ENCODE measurements at regions not wholly inside any gene's neighbourhood (a gene's known extent, or its start where the extent isn't known, plus 50 kb on each side); places are given as distances from the start of the nearest gene placed in this dataset.
A peak's percentile ranks its signal among the peaks of the same experiment; 100 is the strongest.
"Not testable (repeated sequence)": the region's sequence is repeated elsewhere in the genome, so short reads cannot be mapped to it uniquely, and the experiment has no call there.

DNA sequence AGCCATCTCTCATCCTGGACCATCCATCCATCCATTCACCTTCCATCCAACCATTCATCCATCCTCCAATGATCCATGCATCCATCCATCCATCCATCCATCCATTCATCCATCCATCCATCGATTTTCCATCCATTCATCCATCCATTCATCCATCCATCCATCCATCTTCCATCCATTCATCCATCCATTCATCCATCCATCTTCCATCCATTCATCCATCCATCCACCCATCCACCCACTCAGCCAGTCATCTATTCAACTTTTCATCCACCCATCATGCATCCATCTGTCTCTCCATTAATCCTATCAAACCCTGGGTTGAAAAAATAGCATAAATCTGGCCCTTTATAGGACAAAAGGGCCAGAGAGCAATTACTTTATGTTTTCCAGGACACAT is 158.3 kb upstream of the WSCD1 start:
- no peak for DNase-seq

- no peak for DNase-seq
Observed at GRCh38 chr17:5913032-5913531, 157.1 kb upstream of the WSCD1 start.

GRCh38 chr17:5913641-5914040 is 156.5 kb upstream of the WSCD1 start:
- DNase-seq = no peak

GRCh38 chr17:5915337-5915736 is 154.8 kb upstream of the WSCD1 start:
- no peak for DNase-seq

DNA sequence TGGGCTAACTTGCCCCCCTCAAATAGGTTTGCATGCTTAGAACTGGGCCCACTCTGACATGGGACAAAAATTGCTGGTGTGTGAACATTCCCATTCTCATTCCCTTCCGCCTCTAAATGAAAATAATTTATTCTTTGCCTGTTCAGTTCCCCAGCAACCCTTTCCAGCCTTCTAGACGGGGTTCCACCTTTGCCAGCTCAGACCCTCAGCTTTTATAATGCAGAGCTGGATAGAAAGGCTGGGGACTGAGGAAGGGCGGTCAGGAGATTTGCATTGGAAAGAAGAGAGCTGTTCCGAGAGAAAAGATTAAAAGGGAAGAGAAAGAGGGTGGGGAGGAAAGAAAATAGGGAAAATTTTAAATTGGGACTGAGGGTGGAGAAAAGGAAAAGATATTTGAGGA is 151.1 kb upstream of the WSCD1 start:
- DNase-seq = no peak

GRCh38 chr17:5921512-5922282 is 148.5 kb upstream of the WSCD1 start:
- no peak for DNase-seq

DNA sequence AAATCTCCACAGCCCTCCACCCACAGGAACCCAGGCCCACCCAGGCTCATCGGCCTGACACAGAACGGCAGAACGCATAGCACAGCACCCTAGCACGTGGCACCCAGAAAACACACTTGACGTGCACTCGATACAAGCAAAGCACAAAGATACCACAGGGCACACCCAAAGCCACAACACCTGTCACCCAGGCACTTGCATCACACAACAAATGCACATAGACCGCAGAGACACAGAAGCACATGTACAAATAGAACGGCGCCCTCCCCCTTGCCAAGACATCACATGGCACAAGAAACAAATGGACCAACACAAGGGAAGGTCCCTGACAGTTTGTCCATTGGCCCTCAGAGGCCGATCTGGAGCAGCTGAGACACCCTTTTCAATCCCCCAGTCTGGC is 147.7 kb upstream of the WSCD1 start:
- peak; percentile 9 for DNase-seq

- DNase-seq = no peak
Observed at GRCh38 chr17:5929721-5930120, 140.5 kb upstream of the WSCD1 start.

GRCh38 chr17:5930555-5930954 is 139.6 kb upstream of the WSCD1 start:
- DNase-seq = not testable (repeated sequence)

- no peak for DNase-seq
Observed at GRCh38 chr17:5931616-5932015, 138.6 kb upstream of the WSCD1 start.

GRCh38 chr17:5933430-5933829 is 136.7 kb upstream of the WSCD1 start:
- no peak for DNase-seq

- DNase-seq = no peak
Observed at GRCh38 chr17:5941258-5941657, 128.9 kb upstream of the WSCD1 start.

DNA sequence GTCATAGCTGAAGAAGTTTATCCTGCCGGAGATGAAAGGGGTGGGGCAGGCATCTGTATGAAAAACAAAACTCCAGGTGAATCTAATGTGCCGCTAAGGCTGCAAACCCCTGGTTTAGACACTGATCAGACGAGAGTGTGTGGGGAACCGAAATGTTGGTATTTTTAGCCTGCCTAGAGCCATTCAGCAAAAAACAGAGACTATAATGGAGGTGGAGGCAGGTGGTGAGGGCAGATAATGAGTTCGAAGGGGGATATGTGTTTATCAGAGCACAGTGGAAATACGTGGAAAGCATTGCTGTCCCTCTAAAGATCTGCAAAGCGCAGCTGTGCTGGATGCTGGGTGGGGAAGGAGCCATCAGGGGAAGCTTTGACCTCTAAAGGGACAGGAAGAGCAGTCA is 127.5 kb upstream of the WSCD1 start:
- DNase-seq = no peak

GRCh38 chr17:5943232-5943631 is 126.9 kb upstream of the WSCD1 start:
- no peak for DNase-seq

DNA sequence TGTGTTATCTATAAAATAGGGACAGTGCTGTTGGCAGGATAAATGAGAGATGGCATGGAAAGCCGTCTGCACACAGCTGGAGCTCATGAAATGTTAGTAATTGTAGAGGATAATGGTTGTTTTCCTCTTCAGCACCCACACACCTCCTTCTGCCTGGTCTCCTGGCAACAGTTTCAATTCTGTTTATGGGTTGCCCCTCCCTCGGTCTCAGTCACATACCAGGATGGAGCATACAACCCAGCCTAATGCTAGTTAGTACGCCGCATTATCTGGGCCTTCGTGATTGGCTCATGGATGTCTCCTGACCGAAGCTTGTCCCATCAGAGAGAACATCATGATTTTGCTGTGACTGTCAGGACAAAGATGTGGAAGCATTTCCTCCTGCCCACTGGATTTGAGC is 126.2 kb upstream of the WSCD1 start:
- DNase-seq = no peak

DNA sequence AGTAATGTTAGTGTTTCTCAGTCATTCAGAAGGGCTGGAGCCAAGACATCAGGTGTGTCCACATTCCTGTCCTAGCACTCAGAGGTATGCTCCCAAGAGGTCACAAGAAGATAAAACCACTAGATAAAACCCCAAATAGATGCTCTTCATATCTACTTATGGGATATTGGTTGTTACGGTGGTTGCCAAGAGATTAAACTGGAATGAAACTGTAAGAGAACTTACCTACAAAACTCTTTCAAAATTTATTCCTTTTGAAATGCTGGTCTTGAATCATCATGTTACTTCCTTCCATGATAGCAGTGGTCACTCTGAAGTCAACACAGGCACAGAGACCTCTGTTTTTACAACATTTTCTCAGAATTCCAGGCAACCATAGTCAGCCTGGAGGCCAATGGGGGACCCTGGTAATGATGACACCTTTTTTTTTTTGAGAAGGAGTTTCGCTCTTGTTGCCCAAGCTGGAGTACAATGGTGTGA is 122.4 kb upstream of the WSCD1 start:
- no peak for DNase-seq

DNA sequence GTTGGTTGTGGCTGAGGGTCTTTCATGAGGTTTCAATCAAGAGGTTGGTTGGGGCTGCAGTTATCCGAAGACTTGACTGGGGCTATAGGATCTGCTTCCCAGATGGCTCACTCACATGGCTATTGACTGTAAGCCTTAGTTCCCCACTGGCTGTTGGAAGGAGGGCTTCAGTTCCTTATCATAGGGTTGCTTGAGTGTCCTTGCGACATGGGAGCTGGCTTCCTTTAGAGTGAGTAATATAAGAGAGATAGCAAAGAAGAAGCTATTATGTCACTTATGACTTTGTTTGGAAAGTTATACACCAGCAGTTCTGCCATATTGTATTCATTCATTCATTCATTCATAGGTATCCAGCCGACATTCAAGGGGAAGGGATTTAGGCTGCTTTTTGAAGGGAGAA is 121.4 kb upstream of the WSCD1 start:
- no peak for DNase-seq

- DNase-seq = no peak
Observed at GRCh38 chr17:5950878-5951277, 119.3 kb upstream of the WSCD1 start.

GRCh38 chr17:5951912-5952311 is 118.3 kb upstream of the WSCD1 start:
- DNase-seq = no peak

- no peak for DNase-seq
Observed at GRCh38 chr17:5952518-5952917, 117.7 kb upstream of the WSCD1 start.

DNA sequence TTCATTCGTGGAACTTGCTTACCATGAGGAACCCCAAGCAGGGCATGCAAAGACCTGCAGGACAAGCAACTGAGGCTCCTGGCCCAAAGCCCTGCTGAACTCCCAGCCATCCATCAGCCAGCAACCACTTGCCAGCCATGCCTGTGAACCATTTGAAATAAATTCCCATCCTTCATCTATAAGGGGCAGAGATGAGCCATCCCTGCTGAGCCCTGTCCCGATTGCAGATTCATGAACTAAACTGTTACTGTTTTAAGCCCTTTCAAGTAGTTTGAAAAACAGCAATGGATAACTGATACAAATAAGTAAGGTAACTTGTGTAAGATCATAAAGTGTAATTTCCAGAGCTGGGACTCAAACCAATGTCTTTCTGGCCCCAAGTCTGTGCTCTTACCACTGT is 114.4 kb upstream of the WSCD1 start:
- DNase-seq = no peak

DNA sequence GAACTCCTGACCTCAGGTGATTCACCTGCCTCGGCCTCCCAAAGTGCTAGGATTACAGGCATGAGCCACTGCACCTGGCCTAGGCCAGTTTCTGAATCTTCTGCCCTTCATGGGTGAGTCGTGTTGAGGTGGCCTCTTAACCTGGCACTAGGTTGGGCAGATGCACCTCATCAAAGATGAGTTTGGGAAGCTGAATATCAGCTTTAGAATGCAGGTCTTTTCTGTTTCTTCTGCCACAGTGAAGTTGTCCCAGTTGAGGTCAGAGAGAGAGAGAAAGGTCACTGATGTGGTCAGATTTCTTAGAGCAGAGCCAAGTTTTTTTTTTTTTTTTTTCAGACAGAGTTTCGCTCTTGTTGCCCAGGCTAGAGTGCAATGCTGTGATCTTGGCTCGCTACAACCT is 111.3 kb upstream of the WSCD1 start:
- no peak for DNase-seq

GRCh38 chr17:5962371-5962770 is 107.8 kb upstream of the WSCD1 start:
- no peak for DNase-seq

DNA sequence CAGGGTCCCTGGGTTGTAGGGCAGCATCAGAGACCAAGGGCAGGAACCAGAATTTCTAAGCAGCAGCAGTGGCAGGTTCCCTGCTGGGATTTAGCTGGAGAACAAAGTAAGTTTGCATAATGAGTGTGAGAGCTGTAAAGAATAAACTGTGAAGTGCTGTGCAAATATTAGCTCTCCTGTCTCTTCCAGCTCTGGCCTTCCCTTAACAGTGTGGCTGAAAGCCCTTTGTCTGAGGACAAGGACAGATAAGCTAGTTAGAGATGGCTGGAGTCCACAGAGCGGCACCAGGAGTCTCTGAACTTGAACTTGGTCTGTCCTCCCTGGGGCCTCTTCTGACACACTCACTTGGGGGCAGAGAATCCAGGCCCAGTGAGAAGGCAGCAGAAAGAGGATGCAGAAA is 98.2 kb upstream of the WSCD1 start:
- DNase-seq = no peak

- DNase-seq = no peak
Observed at GRCh38 chr17:5973410-5973809, 96.8 kb upstream of the WSCD1 start.
